MCF 10A (cell line): ENCODE measurements at regions not wholly inside any gene's neighbourhood (a gene's known extent, or its start where the extent isn't known, plus 50 kb on each side); places are given as distances from the start of the nearest gene placed in this dataset.
A peak's percentile ranks its signal among the peaks of the same experiment; 100 is the strongest.

Source experiments
- BruUV-seq: library from RNA; stranded (reverse); fragments of 400-500 nt; replicated peaks from 2 replicates; lab custom pipeline; 2021; lab: Mats Ljungman, UMichigan
- CTCF ChIA-PET: fragments of 300-600 bp; sonication (Branson Sonifier 250); formaldehyde crosslinking; extraction: SDS; loops from one replicate; lab custom pipeline; 2021; ENCODE audit warnings: antibody characterized with exemption, inconsistent platforms; lab: Yijun Ruan, JAX
- POLR2A ChIA-PET: fragments of 300-600, 350-650 bp; sonication (Branson Sonifier 250); formaldehyde crosslinking; extraction: SDS; loops from one replicate; lab custom pipeline; 2020; ENCODE audit warnings: antibody characterized with exemption, inconsistent platforms; lab: Yijun Ruan, JAX
- DNase-seq: peaks from one replicate; pipeline ENCODE4 v3.0.0-alpha.2; 2018; ENCODE audit not compliant: unreplicated experiment
- H3K27ac Mint-ChIP-seq: one replicate; pipeline ENCODE4 v1.8.0; 2022; ENCODE audit warnings: mild to moderate bottlenecking, low read depth, mixed read lengths; ENCODE audit not compliant: unreplicated experiment
- H3K27me3 Mint-ChIP-seq: one replicate; pipeline ENCODE4 v1.8.0; 2022; ENCODE audit warnings: mixed read lengths; ENCODE audit not compliant: insufficient read depth, unreplicated experiment
- H3K36me3 Mint-ChIP-seq: one replicate; pipeline ENCODE4 v1.8.0; 2022; ENCODE audit warnings: mild to moderate bottlenecking, moderate library complexity, mixed read lengths; ENCODE audit not compliant: insufficient read depth, unreplicated experiment
- H3K4me1 Mint-ChIP-seq: one replicate; pipeline ENCODE4 v1.8.0; 2022; ENCODE audit warnings: mixed read lengths; ENCODE audit not compliant: insufficient read depth, unreplicated experiment
- H3K4me3 Mint-ChIP-seq: one replicate; pipeline ENCODE4 v1.8.0; 2022; ENCODE audit warnings: mild to moderate bottlenecking, moderate library complexity, mixed read lengths; ENCODE audit not compliant: unreplicated experiment
- H3K9me3 Mint-ChIP-seq: one replicate; pipeline ENCODE4 v1.8.0; 2022; ENCODE audit warnings: mixed read lengths; ENCODE audit not compliant: unreplicated experiment
- intact Hi-C: fragments of 100-400 bp; cut with micrococcal nuclease; formaldehyde crosslinking; loops from 2 replicates; pipeline ENCODE4 v1.14.1; 2022
- TF ChIP-seq, protein P1 (sequence below): fragments of 200-600 bp; IDR thresholded peaks from one replicate; pipeline ENCODE4 v1.8.0; 2022; ENCODE audit warnings: antibody characterized with exemption, mild to moderate bottlenecking; ENCODE audit not compliant: unreplicated experiment

GRCh38 chr15:34651997-34652725 is 68.7 kb upstream of the GOLGA8B start:
- BruUV-seq = no TSS peak
- H3K36me3 Mint-ChIP-seq = no peaks in the 10 kb centered on the region
- H3K9me3 Mint-ChIP-seq = no peaks in the 10 kb centered on the region
- DNase-seq = no peak
- ChIA-PET POLR2A (interaction anchor here (0.6 to 0.7 kb wide), 2 partner anchors 16 to 900 kb away, joined by 3 to 4 read pairs; no protein-coding TSS in a partner anchor), CTCF (interaction anchor here (0.6 kb wide), 1 partner anchor 65 kb away, joined by 3 read pairs; no protein-coding TSS in a partner anchor)
- TF ChIP-seq, protein P1, sequence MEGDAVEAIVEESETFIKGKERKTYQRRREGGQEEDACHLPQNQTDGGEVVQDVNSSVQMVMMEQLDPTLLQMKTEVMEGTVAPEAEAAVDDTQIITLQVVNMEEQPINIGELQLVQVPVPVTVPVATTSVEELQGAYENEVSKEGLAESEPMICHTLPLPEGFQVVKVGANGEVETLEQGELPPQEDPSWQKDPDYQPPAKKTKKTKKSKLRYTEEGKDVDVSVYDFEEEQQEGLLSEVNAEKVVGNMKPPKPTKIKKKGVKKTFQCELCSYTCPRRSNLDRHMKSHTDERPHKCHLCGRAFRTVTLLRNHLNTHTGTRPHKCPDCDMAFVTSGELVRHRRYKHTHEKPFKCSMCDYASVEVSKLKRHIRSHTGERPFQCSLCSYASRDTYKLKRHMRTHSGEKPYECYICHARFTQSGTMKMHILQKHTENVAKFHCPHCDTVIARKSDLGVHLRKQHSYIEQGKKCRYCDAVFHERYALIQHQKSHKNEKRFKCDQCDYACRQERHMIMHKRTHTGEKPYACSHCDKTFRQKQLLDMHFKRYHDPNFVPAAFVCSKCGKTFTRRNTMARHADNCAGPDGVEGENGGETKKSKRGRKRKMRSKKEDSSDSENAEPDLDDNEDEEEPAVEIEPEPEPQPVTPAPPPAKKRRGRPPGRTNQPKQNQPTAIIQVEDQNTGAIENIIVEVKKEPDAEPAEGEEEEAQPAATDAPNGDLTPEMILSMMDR = no peak
- no peaks in the 10 kb centered on the region for H3K27me3 Mint-ChIP-seq
- H3K4me1 Mint-ChIP-seq = no peaks in the 10 kb centered on the region
- no peak overlapping the region for H3K4me3 Mint-ChIP-seq
- intact Hi-C loops = no loop called here
- no peak overlapping the region for H3K27ac Mint-ChIP-seq

DNA sequence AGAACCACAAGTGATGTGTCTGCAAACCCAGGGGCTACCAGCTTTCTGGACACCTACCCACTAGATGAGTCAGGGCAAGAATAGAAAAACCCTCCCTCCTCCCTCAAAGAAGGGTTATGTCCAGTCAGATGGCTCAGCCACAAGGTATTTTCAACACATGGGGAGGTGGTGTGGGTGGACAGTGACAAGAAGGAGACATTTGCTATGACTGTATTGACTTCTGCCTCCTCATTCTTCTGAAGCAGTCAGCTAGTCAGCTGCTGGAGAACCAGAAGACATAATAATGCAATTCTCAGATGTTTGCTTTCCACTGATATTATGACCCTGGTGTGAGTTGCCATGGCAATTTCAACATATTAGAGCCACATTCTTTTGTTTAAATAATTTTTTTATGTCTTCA is 66.7 kb upstream of the GOLGA8B start:
- Mint-ChIP-seq H3K27me3 (no peaks in the 10 kb centered on the region), H3K4me3 (no peak overlapping the region), H3K27ac (no peak overlapping the region), H3K36me3 (no peaks in the 10 kb centered on the region), H3K4me1 (no peaks in the 10 kb centered on the region), H3K9me3 (no peaks in the 10 kb centered on the region)
- DNase-seq = no peak
- ChIA-PET CTCF (interaction anchor here (0.6 kb wide), 1 partner anchor 27 kb away, joined by 3 read pairs; no protein-coding TSS in a partner anchor), POLR2A (no interaction called here)
- TF ChIP-seq, protein P1 = no peak
- intact Hi-C loops = no loop called here
- no TSS peak for BruUV-seq

DNA sequence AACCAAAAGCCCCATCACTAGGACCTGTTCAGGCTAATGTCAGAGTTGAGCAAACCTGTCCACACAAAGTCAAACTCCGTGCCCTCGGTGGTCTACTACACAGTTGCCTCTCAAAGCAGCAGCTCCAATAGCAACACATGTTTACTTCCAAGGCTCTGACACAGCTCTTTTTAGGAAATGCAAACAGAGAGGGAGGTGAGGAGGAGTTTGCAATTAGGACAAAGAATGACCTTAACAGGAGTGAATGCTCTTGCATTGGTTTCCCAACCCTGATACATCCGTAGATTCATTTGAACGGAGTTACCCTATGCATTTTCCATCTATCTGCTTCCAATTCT is 64.8 kb upstream of the GOLGA8B start:
- Mint-ChIP-seq H3K9me3 (no peaks in the 10 kb centered on the region), H3K27me3 (no peaks in the 10 kb centered on the region), H3K27ac (no peak overlapping the region), H3K36me3 (no peaks in the 10 kb centered on the region), H3K4me3 (no peak overlapping the region), H3K4me1 (no peaks in the 10 kb centered on the region)
- DNase-seq = no peak
- BruUV-seq = no TSS peak
- ChIA-PET POLR2A (no interaction called here), CTCF (interaction anchor here (0.6 to 2.0 kb wide), 4 partner anchors 26 to 211 kb away, joined by 3 to 5 read pairs (median 4); partner anchors contain the start of gene GOLGA8A)
- TF ChIP-seq, protein P1 = no peak
- intact Hi-C loops = no loop called here

DNA sequence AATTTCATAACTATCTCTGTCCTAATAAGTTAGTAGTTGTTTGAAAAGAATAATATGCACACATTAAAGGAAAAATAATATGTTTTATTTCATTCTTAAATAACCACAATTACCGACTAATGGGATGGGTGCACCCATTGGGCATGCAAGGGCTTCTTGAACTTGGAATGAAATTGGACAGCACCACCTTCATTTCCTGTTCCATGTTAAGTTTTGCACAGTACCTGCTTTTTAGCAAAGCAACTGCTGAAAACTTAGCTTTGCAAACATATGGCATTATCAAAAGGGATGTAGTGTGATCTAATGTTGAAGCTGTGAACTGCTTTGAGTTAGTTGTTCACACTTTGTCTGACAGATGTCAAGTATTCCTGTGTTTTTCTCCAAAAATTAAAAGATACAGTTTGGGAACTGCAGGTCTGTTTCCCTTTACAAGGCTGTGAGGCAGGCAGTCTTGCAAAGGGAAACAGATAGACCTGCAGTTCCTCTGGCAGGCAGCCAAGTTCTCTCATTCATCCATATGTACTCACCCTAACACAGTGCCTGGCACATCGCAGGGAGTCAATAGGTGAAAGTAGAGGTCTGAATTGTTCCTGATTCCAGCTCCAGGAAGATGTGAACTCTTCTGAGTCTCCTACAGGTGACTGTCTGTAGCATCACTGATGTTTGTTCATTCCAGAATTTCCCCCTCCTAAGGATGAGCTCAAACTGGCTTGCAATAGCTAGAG is 64.3 kb upstream of the GOLGA8B start:
- CTCF ChIA-PET = interaction anchor here (0.7 to 2.0 kb wide), 3 partner anchors 25 to 163 kb away, joined by 4 to 5 read pairs (median 5); no protein-coding TSS in a partner anchor
- peak; percentile 35 for DNase-seq
- POLR2A ChIA-PET = no interaction called here

More for the DNA sequence above, 64.3 kb upstream of the GOLGA8B start:
- Mint-ChIP-seq H3K9me3 (no peaks in the 10 kb centered on the region), H3K36me3 (no peaks in the 10 kb centered on the region), H3K27ac (no peak overlapping the region), H3K4me1 (no peaks in the 10 kb centered on the region), H3K27me3 (no peaks in the 10 kb centered on the region), H3K4me3 (no peak overlapping the region)
- intact Hi-C loops = no loop called here
- BruUV-seq = no TSS peak
- TF ChIP-seq, protein P1 = no peak
